Spleen (tissue), 11 donors: ENCODE measurements at regions not wholly inside any gene's neighbourhood (a gene's known extent, or its start where the extent isn't known, plus 50 kb on each side); places are given as distances from the start of the nearest gene placed in this dataset.

Experiments
- DNase-seq: peaks from one replicate; pipeline ENCODE4 v3.0.0-alpha.2; 2020
- H3K27ac ChIP-seq, 8 donors: fragments of 200-600 bp; sonication (generic) in 7 of 8; 1 replicate in 4 of 8; 2 replicates in 4 of 8; pipeline versions ENCODE4 v1.5.0 to v1.8.0; 2016 to 2021; ENCODE audit warnings: inconsistent platforms in 4 of 8, mild to moderate bottlenecking in 4 of 8, moderate library complexity in 1 of 8
- H3K27me3 ChIP-seq, 7 donors: fragments of 200-600 bp; sonication (generic) in 6 of 7; replicated peaks in 1 of 7; 1 replicate in 4 of 7; 2 replicates in 3 of 7; pipeline versions ENCODE4 v1.5.0 to v1.8.0; 2016 to 2021; ENCODE audit warnings: inconsistent platforms in 3 of 7, mild to moderate bottlenecking in 1 of 7
- H3K36me3 ChIP-seq, 6 donors: fragments of 200-600 bp; sonication (generic) in 5 of 6; 1 replicate in 4 of 6; 2 replicates in 2 of 6; pipeline versions ENCODE4 v1.5.0 to v1.8.0; 2016 to 2021; ENCODE audit warnings: inconsistent platforms in 2 of 6
- H3K4me1 ChIP-seq, 6 donors: fragments of 200-600 bp; sonication (generic) in 5 of 6; 1 replicate in 3 of 6; 2 replicates in 3 of 6; pipeline versions ENCODE4 v1.5.0 to v1.8.0; 2016 to 2021; ENCODE audit warnings: inconsistent platforms in 3 of 6
- H3K4me3 ChIP-seq, 8 donors: fragments of 200-600 bp; sonication (generic) in 7 of 8; 1 replicate in 4 of 8; 2 replicates in 4 of 8; pipeline versions ENCODE4 v1.5.0 to v1.8.0; 2016 to 2021; ENCODE audit warnings: inconsistent platforms in 4 of 8, mild to moderate bottlenecking in 4 of 8, moderate library complexity in 2 of 8
- H3K9me3 ChIP-seq, 8 donors: fragments of 200-600 bp; sonication (generic) in 7 of 8; 1 replicate in 4 of 8; 2 replicates in 4 of 8; pipeline versions ENCODE4 v1.5.0 to v1.8.0; 2016 to 2021; ENCODE audit warnings: inconsistent platforms in 4 of 8
- CTCF ChIP-seq, 11 experiments: fragments of 200-600 bp in 7 of 11; fragments of 450-650 bp in 4 of 11; sonication (generic) in 4 of 11; IDR thresholded peaks in 8 of 11; conservative IDR thresholded peaks in 3 of 11; 1 replicate in 7 of 11; 2 replicates in 4 of 11; pipeline versions ENCODE4 v1.4.0 to v1.8.0; 2016 to 2021; ENCODE audit warnings: antibody characterized with exemption in 11 of 11, inconsistent platforms in 4 of 11, mild to moderate bottlenecking in 1 of 11
- POLR2A ChIP-seq, 3 donors: fragments of 450-650 bp; IDR thresholded peaks; one replicate each; pipeline ENCODE4 v1.5.1; 2017; ENCODE audit warnings: antibody characterized with exemption in 3 of 3, mild to moderate bottlenecking in 1 of 3
- POLR2AphosphoS5 ChIP-seq, 3 donors: sonication (generic); formaldehyde crosslinking; IDR thresholded peaks; one replicate each; pipeline ENCODE4 v1.5.1; 2017; ENCODE audit warnings: antibody characterized with exemption in 3 of 3
- WGBS, 5 donors: extraction: QIAGEN DNeasy Blood & Tissue Kit in 3 of 5; methylation state at CpG; one replicate each; pipeline versions ENCODE4 v1.1.5 to v1.1.7; 2013 to 2018; 5-methylcytosine and 5-hydroxymethylcytosine counted together
- intact Hi-C: fragments of 100-400 bp; cut with DNase I; formaldehyde crosslinking; loops from one replicate; pipeline ENCODE4 v1.15.0; 2023; ENCODE audit warnings: low total_unique reads
- donor health status: healthy with polysubstance abuse.
- donor health status: DM: no; HTN: no; CAD: no; lungs with moderate emphysema.
- donor health status: DM: no; HTN: no; CAD: no.
- donor health status: Bipolar disorder and iron deficiency.
- donor health status: healthy.
- donor health status: DM: no; HTN: no; CAD: no.
- donor health status: DM: yes; HTN: yes; CAD: no.

DNA sequence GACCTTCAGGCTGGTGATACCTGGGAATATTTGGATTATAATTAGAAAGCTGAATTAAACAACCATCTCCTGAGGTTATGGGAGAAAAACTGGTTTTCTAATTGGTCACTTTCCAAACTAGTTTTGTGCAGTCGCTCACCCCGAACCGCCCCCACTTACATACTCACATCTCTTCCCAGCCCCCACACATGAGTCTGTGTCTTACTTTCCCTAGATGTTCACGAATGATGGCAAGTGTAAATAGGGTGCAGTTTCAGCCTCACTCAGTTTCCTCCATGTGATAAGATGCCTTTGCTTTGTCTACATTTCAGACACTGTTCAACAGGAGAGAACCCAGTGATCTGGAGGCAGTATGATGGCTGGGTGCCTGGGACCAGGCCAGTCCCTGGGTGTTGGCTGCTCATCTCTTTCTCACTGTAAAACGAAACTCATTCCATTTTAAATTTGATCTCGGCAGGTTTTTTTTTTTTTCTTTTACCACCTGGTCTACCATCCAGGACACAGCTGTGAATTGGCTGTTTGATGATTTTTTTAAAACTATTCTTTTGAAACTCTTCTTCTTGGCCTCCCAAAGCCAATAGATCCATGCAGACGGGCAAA lies 164.3 kb upstream of the RAB4A start:
- intact Hi-C loops = no loop called here
- no peak for TF ChIP-seq POLR2A (IDR thresholded peaks at IDR 0.05)
- TF ChIP-seq CTCF (IDR thresholded peaks at IDR 0.05 in 8 of 11, conservative IDR thresholded peaks at IDR 0.05 in 3 of 11) = no peak
- no peak for TF ChIP-seq POLR2AphosphoS5 (IDR thresholded peaks at IDR 0.05)
- Histone ChIP-seq H3K4me1 (peaks cover 0 to 17% (median 4%) of the 10 kb centered on the region in 6 donors), H3K27ac (no peak overlapping the region), H3K36me3 (no peaks in the 10 kb centered on the region), H3K4me3 (no peak overlapping the region), H3K9me3 (peaks cover 0 to 3% (median 0%) of the 10 kb centered on the region in 8 donors), H3K27me3 (no peaks in the 10 kb centered on the region)
- DNase-seq = no peak
- WGBS, 5 donors = 82 to 89% (median 86%) methylated on average over 7 of the region's 7 CpGs

GRCh38 chr1:229107304-229107815 lies 163.6 kb upstream of the RAB4A start:
- H3K36me3 ChIP-seq = no peaks in the 10 kb centered on the region
- no peak for DNase-seq
- TF ChIP-seq POLR2A (IDR thresholded peaks at IDR 0.05) (no peak), CTCF (IDR thresholded peaks at IDR 0.05 in 8 of 11, conservative IDR thresholded peaks at IDR 0.05 in 3 of 11) (no peak), POLR2AphosphoS5 (IDR thresholded peaks at IDR 0.05) (no peak)
- peaks cover 0 to 3% (median 0%) of the 10 kb centered on the region in 8 donors for H3K9me3 ChIP-seq
- no peaks in the 10 kb centered on the region for H3K27me3 ChIP-seq
- 89 to 98% (median 96%) methylated on average over 6 of the region's 6 CpGs for WGBS, 5 donors
- no peak overlapping the region for H3K4me3 ChIP-seq
- intact Hi-C loops = no loop called here
- no peak overlapping the region for H3K27ac ChIP-seq
- peaks cover 0 to 17% (median 4%) of the 10 kb centered on the region in 6 donors for H3K4me1 ChIP-seq

- TF ChIP-seq POLR2A (IDR thresholded peaks at IDR 0.05) (no peak), CTCF (IDR thresholded peaks at IDR 0.05 in 8 of 11, conservative IDR thresholded peaks at IDR 0.05 in 3 of 11) (no peak), POLR2AphosphoS5 (IDR thresholded peaks at IDR 0.05) (no peak)
- DNase-seq = no peak
- no peak overlapping the region for H3K4me3 ChIP-seq
- peaks cover 0 to 3% (median 0%) of the 10 kb centered on the region in 8 donors for H3K9me3 ChIP-seq
- H3K27me3 ChIP-seq = no peaks in the 10 kb centered on the region
- intact Hi-C loops = no loop called here
- H3K36me3 ChIP-seq = no peaks in the 10 kb centered on the region
- 61 to 94% (median 86%) methylated on average over 2 of the region's 2 CpGs for WGBS, 5 donors
- peaks cover 0 to 17% (median 4%) of the 10 kb centered on the region in 6 donors for H3K4me1 ChIP-seq
- H3K27ac ChIP-seq = no peak overlapping the region
Observed at GRCh38 chr1:229107972-229108371, 162.9 kb upstream of the RAB4A start.

GRCh38 chr1:229108598-229109201 lies 162.2 kb upstream of the RAB4A start:
- intact Hi-C loops = no loop called here
- Histone ChIP-seq H3K4me1 (peaks cover 0 to 17% (median 4%) of the 10 kb centered on the region in 6 donors), H3K27ac (no peak overlapping the region), H3K36me3 (no peaks in the 10 kb centered on the region), H3K27me3 (no peaks in the 10 kb centered on the region), H3K4me3 (no peak overlapping the region), H3K9me3 (peaks cover 0 to 3% (median 0%) of the 10 kb centered on the region in 8 donors)
- 74 to 86% (median 81%) methylated on average over 10 of the region's 10 CpGs for WGBS, 5 donors
- no peak for DNase-seq
- TF ChIP-seq CTCF (IDR thresholded peaks at IDR 0.05 in 8 of 11, conservative IDR thresholded peaks at IDR 0.05 in 3 of 11) (no peak), POLR2AphosphoS5 (IDR thresholded peaks at IDR 0.05) (no peak), POLR2A (IDR thresholded peaks at IDR 0.05) (no peak)
